Ishikawa (cell line): ENCODE measurements at regions not wholly inside any gene's neighbourhood (a gene's known extent, or its start where the extent isn't known, plus 50 kb on each side); places are given as distances from the start of the nearest gene placed in this dataset.

Experiments used
- CEBPB ChIP-seq: IDR thresholded peaks from 2 replicates; pipeline ENCODE4 v1.6.1; 2012
- CREB1 ChIP-seq: IDR thresholded peaks from 2 replicates; pipeline ENCODE4 v1.6.1; 2012; ENCODE audit warnings: low read depth
- EGR1 ChIP-seq: IDR thresholded peaks from 2 replicates; pipeline ENCODE4 v1.6.1; 2012
- EP300 ChIP-seq: IDR thresholded peaks from 2 replicates; pipeline ENCODE4 v1.6.1; 2012; ENCODE audit warnings: borderline replicate concordance
- FOXM1 ChIP-seq: IDR thresholded peaks from 2 replicates; pipeline ENCODE4 v1.6.1; 2012; ENCODE audit warnings: low read depth, borderline replicate concordance
- MAX ChIP-seq: IDR thresholded peaks from 2 replicates; pipeline ENCODE4 v1.6.1; 2012
- RAD21 ChIP-seq: IDR thresholded peaks from 2 replicates; pipeline ENCODE4 v1.6.1; 2012; ENCODE audit warnings: low read depth
- REST ChIP-seq: IDR thresholded peaks from 2 replicates; pipeline ENCODE4 v1.6.1; 2012; ENCODE audit warnings: low read depth, mild to moderate bottlenecking
- TAF1 ChIP-seq: IDR thresholded peaks from 2 replicates; pipeline ENCODE4 v1.6.1; 2012; ENCODE audit warnings: low read depth, mild to moderate bottlenecking
- TCF12 ChIP-seq: IDR thresholded peaks from 2 replicates; pipeline ENCODE4 v1.6.1; 2012; ENCODE audit warnings: low read depth
- TEAD4 ChIP-seq: IDR thresholded peaks from 2 replicates; pipeline ENCODE4 v1.6.1; 2012
- YY1 ChIP-seq: IDR thresholded peaks from 2 replicates; pipeline ENCODE4 v1.6.1; 2012; ENCODE audit warnings: low read depth
- ZBTB7A ChIP-seq: IDR thresholded peaks from 2 replicates; pipeline ENCODE4 v1.6.1; 2012; ENCODE audit warnings: low read depth

- TF ChIP-seq CREB1 (no peak), TCF12 (no peak), YY1 (no peak), EP300 (no peak), RAD21 (no peak), ZBTB7A (no peak), MAX (no peak), EGR1 (no peak), CEBPB (no peak), REST (no peak), TAF1 (no peak), FOXM1 (no peak), TEAD4 (no peak)
These were observed 97.0 kb upstream of the RET start for GRCh38 chr10:42979721-42980467.
